Ishikawa (cell line): ENCODE measurements at regions not wholly inside any gene's neighbourhood (a gene's known extent, or its start where the extent isn't known, plus 50 kb on each side); places are given as distances from the start of the nearest gene placed in this dataset.

ENCODE experiments used
- CEBPB ChIP-seq: IDR thresholded peaks from 2 replicates; pipeline ENCODE4 v1.6.1; 2012
- CREB1 ChIP-seq: IDR thresholded peaks from 2 replicates; pipeline ENCODE4 v1.6.1; 2012; ENCODE audit warnings: low read depth
- EGR1 ChIP-seq: IDR thresholded peaks from 2 replicates; pipeline ENCODE4 v1.6.1; 2012
- EP300 ChIP-seq: IDR thresholded peaks from 2 replicates; pipeline ENCODE4 v1.6.1; 2012; ENCODE audit warnings: borderline replicate concordance
- FOXM1 ChIP-seq: IDR thresholded peaks from 2 replicates; pipeline ENCODE4 v1.6.1; 2012; ENCODE audit warnings: low read depth, borderline replicate concordance
- MAX ChIP-seq: IDR thresholded peaks from 2 replicates; pipeline ENCODE4 v1.6.1; 2012
- NFIC ChIP-seq: IDR thresholded peaks from 2 replicates; pipeline ENCODE4 v1.6.1; 2012
- RAD21 ChIP-seq: IDR thresholded peaks from 2 replicates; pipeline ENCODE4 v1.6.1; 2012; ENCODE audit warnings: low read depth
- REST ChIP-seq: IDR thresholded peaks from 2 replicates; pipeline ENCODE4 v1.6.1; 2012; ENCODE audit warnings: low read depth, mild to moderate bottlenecking
- TAF1 ChIP-seq: IDR thresholded peaks from 2 replicates; pipeline ENCODE4 v1.6.1; 2012; ENCODE audit warnings: low read depth, mild to moderate bottlenecking
- TCF12 ChIP-seq: IDR thresholded peaks from 2 replicates; pipeline ENCODE4 v1.6.1; 2012; ENCODE audit warnings: low read depth
- TEAD4 ChIP-seq: IDR thresholded peaks from 2 replicates; pipeline ENCODE4 v1.6.1; 2012
- USF1 ChIP-seq: IDR thresholded peaks from 2 replicates; pipeline ENCODE4 v1.6.1; 2012
- YY1 ChIP-seq: IDR thresholded peaks from 2 replicates; pipeline ENCODE4 v1.6.1; 2012; ENCODE audit warnings: low read depth
- ZBTB7A ChIP-seq: IDR thresholded peaks from 2 replicates; pipeline ENCODE4 v1.6.1; 2012; ENCODE audit warnings: low read depth

- TF ChIP-seq REST (no peak), RAD21 (no peak), TCF12 (no peak), NFIC (no peak), EGR1 (no peak), YY1 (no peak), CREB1 (no peak), ZBTB7A (no peak), EP300 (no peak)
These were observed 70.9 kb upstream of the IRS2 start for GRCh38 chr13:109857325-109857724.

GRCh38 chr13:109856350-109856749, 70.0 kb upstream of the IRS2 start:
- no peak for TF ChIP-seq NFIC
- no peak for TF ChIP-seq EP300
- TF ChIP-seq RAD21: no peak
- no peak for TF ChIP-seq TEAD4
- no peak for TF ChIP-seq REST
- TF ChIP-seq MAX: no peak
- TF ChIP-seq FOXM1: no peak
- TF ChIP-seq CREB1: no peak
- TF ChIP-seq TCF12: no peak
- TF ChIP-seq YY1: no peak

GRCh38 chr13:109853153-109853552, 66.8 kb upstream of the IRS2 start:
- TF ChIP-seq USF1: no peak
- no peak for TF ChIP-seq NFIC
- no peak for TF ChIP-seq MAX
- no peak for TF ChIP-seq CREB1
- TF ChIP-seq TCF12: no peak
- TF ChIP-seq FOXM1: no peak
- TF ChIP-seq REST: no peak
- no peak for TF ChIP-seq EP300

GRCh38 chr13:109846185-109846584, 59.8 kb upstream of the IRS2 start:
- TF ChIP-seq CREB1 (no peak), MAX (no peak)

- TF ChIP-seq EP300 (no peak), MAX (no peak), TCF12 (no peak), YY1 (no peak), REST (no peak), TAF1 (no peak), EGR1 (no peak), CREB1 (no peak), USF1 (no peak), FOXM1 (no peak), TEAD4 (no peak), NFIC (no peak), CEBPB (no peak), ZBTB7A (no peak), RAD21 (no peak)
These were observed 58.0 kb upstream of the IRS2 start for GRCh38 chr13:109844396-109844795.
